GM21447 (cell line): ENCODE measurements at regions not wholly inside any gene's neighbourhood (a gene's known extent, or its start where the extent isn't known, plus 50 kb on each side); places are given as distances from the start of the nearest gene placed in this dataset.
"Not testable (repeated sequence)": the region's sequence is repeated elsewhere in the genome, so short reads cannot be mapped to it uniquely, and the experiment has no call there.

Experiments used
- ATAC-seq: cut with Tn5 transposase; IDR thresholded peaks from one replicate; pipeline ENCODE4 v1.9.1; 2021; ENCODE audit not compliant: unreplicated experiment

DNA sequence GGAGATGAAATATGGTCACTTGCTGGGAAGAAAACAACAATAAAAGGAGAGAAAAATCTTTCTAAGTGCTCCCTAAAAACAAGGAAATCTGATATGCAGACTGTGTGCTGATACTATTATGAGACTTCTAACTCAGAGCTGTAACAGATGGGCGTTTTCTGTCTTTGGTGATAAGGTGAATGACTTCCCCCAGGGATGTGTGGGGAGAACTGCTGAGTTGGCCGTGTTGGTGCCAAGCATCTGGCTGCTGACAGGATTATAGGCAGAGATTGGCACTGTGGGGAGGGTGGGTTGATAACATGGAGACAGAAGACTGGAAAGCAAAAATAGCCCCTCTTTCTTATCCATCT is 438.5 kb upstream of the PLXNA2 start:
- ATAC-seq: no peak

DNA sequence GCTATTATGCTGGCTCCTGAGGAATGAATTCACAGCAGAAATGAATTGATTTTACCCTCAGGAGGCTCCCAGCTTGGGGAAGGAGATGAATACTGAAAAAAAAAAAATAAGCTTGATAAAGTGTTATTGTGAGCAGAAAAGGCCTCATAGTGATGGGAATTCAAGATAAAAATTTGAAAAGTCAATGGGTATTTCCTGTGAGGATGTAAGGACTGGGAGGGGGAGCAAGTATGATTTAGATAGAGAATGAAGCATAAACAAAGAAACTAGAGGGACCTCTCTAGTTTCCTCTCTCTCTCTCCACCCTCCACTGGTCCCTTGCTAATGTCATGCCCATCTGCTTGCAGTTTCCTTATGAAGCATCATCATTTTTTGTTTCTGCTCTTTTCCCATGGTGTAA is 439.0 kb upstream of the PLXNA2 start:
- ATAC-seq: no peak

DNA sequence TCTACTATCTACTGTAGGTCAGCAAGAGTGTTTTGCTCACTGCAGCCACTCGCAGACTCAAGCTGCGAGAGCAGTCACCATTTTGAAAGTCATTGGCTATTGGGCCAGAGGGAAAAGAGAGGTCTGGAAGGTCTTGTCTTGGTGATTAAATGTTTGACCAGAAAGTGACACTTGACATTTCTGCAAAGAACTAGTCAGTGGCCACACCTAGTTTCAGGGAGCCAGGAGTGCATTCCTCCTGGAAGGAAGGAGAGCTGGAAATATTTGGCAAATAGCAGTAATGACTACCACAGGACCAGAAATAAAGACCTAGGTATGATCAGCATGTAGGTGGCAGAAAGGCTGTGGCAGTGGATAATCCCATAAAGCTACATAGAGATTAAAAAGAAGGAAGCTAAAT is 440.0 kb upstream of the PLXNA2 start:
- ATAC-seq: no peak

- no peak for ATAC-seq
Measured at GRCh38 chr1:208686592-208686991, 442.4 kb upstream of the PLXNA2 start.

DNA sequence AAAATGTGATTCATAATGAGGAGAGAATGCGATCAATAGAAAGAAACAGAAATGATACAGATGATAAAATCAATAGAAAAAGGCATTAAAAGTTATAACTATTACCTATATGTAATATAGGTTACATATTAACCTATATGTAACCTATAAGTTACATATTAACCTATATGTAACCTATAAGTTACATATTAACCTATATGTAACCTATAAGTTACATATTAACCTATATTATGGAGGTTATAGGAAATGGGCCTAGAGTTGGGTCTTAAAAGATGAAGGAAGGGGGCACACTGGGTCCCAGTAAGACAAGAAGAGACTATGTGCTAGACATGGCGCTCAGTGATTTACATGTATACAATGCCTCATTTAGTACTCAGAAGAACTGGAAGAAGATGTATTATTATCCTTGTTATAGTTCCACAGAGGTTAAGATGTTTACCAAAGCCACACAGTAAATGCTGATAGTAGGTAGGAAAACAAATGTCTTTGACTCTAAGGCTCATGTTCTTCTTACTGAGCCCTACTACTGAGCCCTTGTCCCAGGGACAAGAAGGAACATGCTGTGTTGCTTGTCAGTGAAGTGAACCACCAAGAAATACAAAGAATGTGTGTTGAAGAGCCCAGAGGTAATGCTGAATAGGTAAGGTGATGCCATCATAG is 444.6 kb upstream of the PLXNA2 start:
- no peak for ATAC-seq

GRCh38 chr1:208691012-208691411 is 446.8 kb upstream of the PLXNA2 start:
- no peak for ATAC-seq

- no peak for ATAC-seq
Measured at GRCh38 chr1:208709981-208710380, 465.8 kb upstream of the PLXNA2 start.

DNA sequence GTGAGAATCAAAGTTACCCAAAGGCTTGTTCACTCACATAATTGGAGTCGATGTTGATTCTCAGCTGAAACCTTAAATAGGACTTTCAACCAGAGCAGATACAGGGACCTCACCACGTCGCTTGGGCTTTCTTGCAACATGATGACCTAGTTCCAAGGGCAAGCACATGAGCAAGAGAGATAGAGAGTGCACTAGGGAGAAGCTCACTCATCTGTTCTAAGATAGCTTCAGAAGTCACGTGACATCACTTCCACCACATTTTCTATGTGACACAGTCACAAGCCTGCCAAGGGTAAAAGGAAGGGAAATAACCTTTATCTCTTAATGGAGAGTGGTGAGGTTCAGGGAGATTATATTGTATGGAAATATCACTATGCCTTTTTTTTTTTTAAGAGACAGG is 470.1 kb upstream of the PLXNA2 start:
- ATAC-seq: no peak

GRCh38 chr1:208717525-208717924 is 473.3 kb upstream of the PLXNA2 start:
- no peak for ATAC-seq

DNA sequence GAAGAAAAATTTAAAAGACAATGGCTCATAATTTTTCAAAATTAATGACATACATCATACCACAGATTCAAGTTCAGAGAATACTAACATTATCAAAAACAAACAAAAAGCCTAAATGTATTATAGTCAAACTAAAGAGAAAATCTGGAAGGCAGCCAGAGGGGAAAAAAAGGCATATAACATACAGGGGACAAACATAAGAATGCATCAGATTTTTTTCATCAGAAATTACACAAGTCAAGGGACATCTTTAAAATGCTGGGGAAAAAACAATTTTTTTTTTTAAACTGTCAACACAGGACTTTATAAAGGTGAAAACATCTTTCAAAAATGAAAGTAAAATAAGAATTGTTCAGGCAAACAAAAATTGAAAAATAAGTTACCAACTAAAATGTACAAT is 478.4 kb upstream of the PLXNA2 start:
- no peak for ATAC-seq

DNA sequence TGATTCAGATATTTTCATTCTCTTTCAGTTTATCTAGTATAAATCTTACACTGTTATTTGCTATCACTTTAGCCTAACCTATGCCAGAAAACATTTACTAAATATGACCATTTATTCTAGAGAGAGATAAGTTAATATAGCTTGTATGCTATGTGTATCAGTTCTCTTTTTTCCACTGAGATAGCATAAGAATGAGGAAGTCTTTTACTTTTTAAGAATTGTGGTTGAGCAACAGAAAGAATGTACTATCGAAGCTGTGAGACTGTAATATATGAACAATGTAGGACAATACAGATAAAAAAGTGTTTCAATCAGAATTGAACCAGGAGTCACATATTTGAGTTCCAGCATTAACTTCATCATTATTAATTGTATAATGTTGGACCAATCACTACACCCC is 479.9 kb upstream of the PLXNA2 start:
- no peak for ATAC-seq

- ATAC-seq: no peak
Measured at GRCh38 chr1:208728815-208729214, 484.6 kb upstream of the PLXNA2 start.

GRCh38 chr1:208731981-208732821 is 488.0 kb upstream of the PLXNA2 start:
- ATAC-seq: peak; percentile 96

DNA sequence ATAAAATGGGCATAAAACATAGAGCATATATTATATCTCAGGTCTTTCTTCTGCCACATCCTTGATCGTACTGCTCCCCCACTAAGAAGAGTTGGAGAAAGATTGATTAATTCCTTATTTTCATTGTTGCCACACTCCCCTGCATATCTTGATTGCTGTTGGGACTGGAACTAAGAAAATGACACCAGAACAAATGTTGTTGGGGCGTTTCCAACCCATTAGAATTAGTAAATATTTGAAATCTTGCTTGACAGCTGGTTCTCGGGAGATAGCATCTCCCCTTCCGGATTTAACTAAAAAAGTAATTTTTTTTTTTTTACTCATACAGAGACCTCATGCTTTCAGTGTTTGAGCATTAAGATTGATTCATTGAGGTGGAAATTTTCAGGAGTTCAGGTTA is 493.0 kb upstream of the PLXNA2 start:
- ATAC-seq: no peak

GRCh38 chr1:208737922-208738321 is 493.7 kb upstream of the PLXNA2 start:
- ATAC-seq: peak; percentile 63

GRCh38 chr1:208739636-208740035 is 495.5 kb upstream of the PLXNA2 start:
- ATAC-seq: not testable (repeated sequence)

- no peak for ATAC-seq
Measured at GRCh38 chr1:208741296-208741695, 497.1 kb upstream of the PLXNA2 start.

- no peak for ATAC-seq
Measured at GRCh38 chr1:208743361-208743760, 499.2 kb upstream of the PLXNA2 start.

DNA sequence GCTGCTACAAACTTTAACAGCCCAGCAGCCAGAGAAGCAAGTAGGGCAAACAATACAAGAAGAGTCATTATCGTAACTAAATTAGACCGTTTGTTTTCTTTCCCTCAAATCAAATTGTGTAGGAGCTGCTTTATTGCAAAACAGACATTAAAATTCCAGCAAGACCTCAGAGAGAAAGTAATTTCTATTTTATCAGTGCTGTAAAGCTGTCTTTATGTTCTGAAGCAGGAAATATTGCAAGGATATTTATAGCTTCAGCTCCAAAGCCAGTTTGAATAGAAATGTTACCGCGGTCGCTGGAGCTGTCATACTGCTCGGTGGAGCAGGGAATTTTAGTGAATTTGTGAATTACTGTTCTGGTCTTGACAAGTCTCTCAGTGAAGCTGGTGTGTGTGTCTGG is 503.8 kb upstream of the PLXNA2 start:
- no peak for ATAC-seq

DNA sequence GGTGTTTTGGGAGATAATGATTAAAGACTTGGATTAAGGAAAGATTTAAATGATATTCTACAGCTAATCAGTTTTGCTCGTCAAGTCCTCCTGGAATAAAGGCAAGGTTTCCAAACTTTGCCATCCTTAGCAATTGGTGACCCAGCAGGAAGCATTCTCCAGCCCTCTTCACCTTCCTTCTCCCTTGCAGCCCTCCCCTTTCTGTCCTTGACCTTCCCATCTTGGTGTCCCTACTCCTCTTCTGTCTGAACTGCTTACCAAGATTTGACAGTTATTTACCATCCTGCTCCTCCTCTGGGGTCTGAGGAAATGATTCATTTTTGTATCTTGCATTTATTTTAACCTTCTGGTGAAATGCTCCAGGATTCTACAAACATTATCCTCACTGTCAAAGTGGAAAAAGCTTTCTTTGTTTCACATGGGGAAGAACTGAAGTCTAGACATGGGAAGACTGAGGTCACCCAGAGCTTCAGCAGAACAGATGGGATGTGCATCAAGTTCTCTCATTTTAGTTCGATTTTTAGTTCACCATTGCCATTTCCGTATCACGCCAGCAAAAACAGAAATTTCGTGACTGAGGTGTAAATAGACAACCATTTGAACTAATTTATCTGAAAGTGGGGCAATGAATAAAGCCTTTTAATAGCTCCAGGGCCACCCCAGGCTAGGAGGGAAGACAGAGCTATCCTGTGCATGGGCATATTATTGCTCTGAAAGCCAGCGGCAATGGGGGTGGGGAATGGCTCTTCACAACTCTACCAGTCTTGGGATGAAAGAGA is 504.4 kb upstream of the PLXNA2 start:
- no peak for ATAC-seq

DNA sequence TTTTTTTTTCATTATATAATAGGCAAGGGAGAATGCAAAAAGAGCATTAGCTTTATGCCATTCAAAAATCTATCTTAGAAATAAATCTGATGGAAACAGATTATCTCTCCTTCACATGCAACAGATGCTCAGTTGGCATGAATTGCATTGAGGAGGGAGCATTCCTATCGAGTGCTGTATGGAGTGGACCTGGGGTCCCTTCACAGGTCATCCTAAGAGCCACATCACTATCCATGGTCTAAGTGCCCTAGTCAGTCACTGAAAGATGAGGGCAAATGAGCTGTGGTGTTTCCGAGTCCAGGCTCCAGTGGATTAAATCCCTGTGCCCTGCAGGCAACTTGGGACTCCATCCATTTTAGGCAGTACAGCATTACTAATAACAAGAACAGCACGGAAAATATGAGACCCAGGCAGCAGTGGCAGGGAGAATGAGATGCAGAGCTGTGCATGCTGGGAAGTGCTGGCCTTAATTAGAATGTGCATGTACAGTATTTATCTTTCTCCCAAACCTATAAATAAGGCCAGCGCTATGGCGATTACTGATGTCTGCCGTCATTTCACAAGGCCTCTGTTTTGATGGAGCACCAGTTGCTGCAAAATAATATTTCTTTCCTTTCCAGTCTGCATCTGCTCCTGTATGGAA is 512.3 kb upstream of the PLXNA2 start:
- ATAC-seq: no peak
